ENCODE measurements at regions not wholly inside any gene's neighbourhood (a gene's known extent, or its start where the extent isn't known, plus 50 kb on each side); places are given as distances from the start of the nearest gene placed in this dataset.
"Not testable (repeated sequence)": the region's sequence is repeated elsewhere in the genome, so short reads cannot be mapped to it uniquely, and the experiment has no call there.

- no peaks in the 10 kb centered on the region for H3K36me3 ChIP-seq (replicated peaks)
- H3K27ac ChIP-seq, result no peak overlapping the region
- TF ChIP-seq CTCF (IDR thresholded peaks at IDR 0.05; ENCODE audit: low read depth, low read length, missing control alignments), result no peak
- no peak overlapping the region for H3K4me3 ChIP-seq (ENCODE audit: low read depth, low read length)
- H3K27me3 ChIP-seq (replicated peaks), result no peaks in the 10 kb centered on the region
- DNase-seq, result no peak
- in situ Hi-C loops (cut with HindIII; ENCODE audit: low pct_ligation_motif_present, low sequenced_read_pairs), result no loop called here
Measured at GRCh38 chr7:16954321-16954720, 72.5 kb upstream of the AGR3 start.

GRCh38 chr7:16958724-16959123 is 76.9 kb upstream of the AGR3 start:
- DNase-seq, result no peak
- no peaks in the 10 kb centered on the region for H3K27me3 ChIP-seq (replicated peaks)
- H3K36me3 ChIP-seq (replicated peaks), result no peaks in the 10 kb centered on the region
- no peak for TF ChIP-seq CTCF (IDR thresholded peaks at IDR 0.05; ENCODE audit: low read depth, low read length, missing control alignments)
- no peak overlapping the region for H3K27ac ChIP-seq
- H3K4me3 ChIP-seq (ENCODE audit: low read depth, low read length), result no peak overlapping the region
- in situ Hi-C loops (cut with HindIII; ENCODE audit: low pct_ligation_motif_present, low sequenced_read_pairs), result no loop called here

- in situ Hi-C loops (cut with HindIII; ENCODE audit: low pct_ligation_motif_present, low sequenced_read_pairs), result no loop called here
- DNase-seq, result no peak
- H3K27ac ChIP-seq, result no peak overlapping the region
- no peaks in the 10 kb centered on the region for H3K36me3 ChIP-seq (replicated peaks)
- no peaks in the 10 kb centered on the region for H3K27me3 ChIP-seq (replicated peaks)
- no peak overlapping the region for H3K4me3 ChIP-seq (ENCODE audit: low read depth, low read length)
- TF ChIP-seq CTCF (IDR thresholded peaks at IDR 0.05; ENCODE audit: low read depth, low read length, missing control alignments), result no peak
Measured at GRCh38 chr7:16960337-16960965, 78.7 kb upstream of the AGR3 start.

- in situ Hi-C loops (cut with HindIII; ENCODE audit: low pct_ligation_motif_present, low sequenced_read_pairs), result no loop called here
- no peak overlapping the region for H3K4me3 ChIP-seq (ENCODE audit: low read depth, low read length)
- no peak overlapping the region for H3K27ac ChIP-seq
- no peaks in the 10 kb centered on the region for H3K27me3 ChIP-seq (replicated peaks)
- DNase-seq, result no peak
- no peak for TF ChIP-seq CTCF (IDR thresholded peaks at IDR 0.05; ENCODE audit: low read depth, low read length, missing control alignments)
- no peaks in the 10 kb centered on the region for H3K36me3 ChIP-seq (replicated peaks)
Measured at GRCh38 chr7:16961641-16962040, 79.9 kb upstream of the AGR3 start.

- no peaks in the 10 kb centered on the region for H3K36me3 ChIP-seq (replicated peaks)
- no peak overlapping the region for H3K4me3 ChIP-seq (ENCODE audit: low read depth, low read length)
- in situ Hi-C loops (cut with HindIII; ENCODE audit: low pct_ligation_motif_present, low sequenced_read_pairs), result no loop called here
- H3K27ac ChIP-seq, result no peak overlapping the region
- TF ChIP-seq CTCF (IDR thresholded peaks at IDR 0.05; ENCODE audit: low read depth, low read length, missing control alignments), result no peak
- no peak for DNase-seq
- no peaks in the 10 kb centered on the region for H3K27me3 ChIP-seq (replicated peaks)
Measured at GRCh38 chr7:16963044-16963443, 81.3 kb upstream of the AGR3 start.

- in situ Hi-C loops (cut with HindIII; ENCODE audit: low pct_ligation_motif_present, low sequenced_read_pairs); H3K27ac ChIP-seq: not testable (repeated sequence)
Measured at GRCh38 chr7:16965697-16966096, 83.9 kb upstream of the AGR3 start.

More at GRCh38 chr7:16965697-16966096, 83.9 kb upstream of the AGR3 start:
- DNase-seq; H3K4me3 ChIP-seq (ENCODE audit: low read depth, low read length); H3K36me3 ChIP-seq (replicated peaks); H3K27me3 ChIP-seq (replicated peaks): not testable (repeated sequence)

Data from brain microvascular endothelial cell (primary cell).